IMR-90 (cell line): ENCODE measurements at regions not wholly inside any gene's neighbourhood (a gene's known extent, or its start where the extent isn't known, plus 50 kb on each side); places are given as distances from the start of the nearest gene placed in this dataset.

Experiments
- ATAC-seq: fragments of 200-7000 bp; cut with Tn5 transposase; 2 replicates; pipeline ENCODE4 v1.9.1; 2020; ENCODE audit warnings: low read depth, mild to moderate bottlenecking, moderate library complexity
- BruUV-seq: library from RNA; stranded (reverse); fragments of 400-500 nt; replicated peaks from 2 replicates; lab custom pipeline; 2021; lab: Mats Ljungman, UMichigan
- CTCF ChIA-PET: fragments of 300-600 bp; formaldehyde crosslinking; extraction: SDS; loops from one replicate; lab custom pipeline; 2021; ENCODE audit warnings: antibody characterized with exemption; lab: Yijun Ruan, JAX
- POLR2A ChIA-PET: fragments of 300-600 bp; sonication (Branson Sonifier 250); formaldehyde crosslinking; loops from one replicate; lab custom pipeline; 2022; ENCODE audit warnings: antibody characterized with exemption; ENCODE audit not compliant: unreplicated experiment; lab: Charles Lee
- DNase-seq: peaks from one replicate; pipeline ENCODE4 v3.0.0; 2013
- H2AFZ ChIP-seq: replicated peaks from 2 replicates; pipeline ENCODE3; 2013; ENCODE audit warnings: low read length, mild to moderate bottlenecking; ENCODE audit not compliant: poor library complexity
- H2AK5ac ChIP-seq: 2 replicates; pipeline ENCODE4 v1.6.1; 2013; ENCODE audit warnings: low read depth, low read length, inconsistent platforms
- H2AK9ac ChIP-seq: replicated peaks from 2 replicates; pipeline ENCODE3; 2013; ENCODE audit warnings: mild to moderate bottlenecking, low read depth, low read length, moderate library complexity; ENCODE audit not compliant: poor library complexity
- H2BK120ac ChIP-seq: 2 replicates; pipeline ENCODE4 v1.6.1; 2013; ENCODE audit warnings: low read depth, low read length, inconsistent platforms
- H2BK15ac ChIP-seq: 3 replicates; pipeline ENCODE4 v1.6.1; 2013; ENCODE audit warnings: low read depth, low read length, inconsistent platforms
- H2BK20ac ChIP-seq: 2 replicates; pipeline ENCODE4 v1.6.1; 2013; ENCODE audit warnings: low read depth, mild to moderate bottlenecking, inconsistent platforms, low read length, moderate library complexity
- H2BK5ac ChIP-seq: 2 replicates; pipeline ENCODE4 v1.6.1; 2013; ENCODE audit warnings: mild to moderate bottlenecking, low read depth, low read length, inconsistent platforms; ENCODE audit not compliant: poor library complexity, severe bottlenecking
- H3K14ac ChIP-seq: replicated peaks from 2 replicates; pipeline ENCODE4 v1.6.1; 2013; ENCODE audit warnings: low read depth, low read length, inconsistent platforms
- H3K18ac ChIP-seq: 2 replicates; pipeline ENCODE4 v1.6.1; 2013; ENCODE audit warnings: low read depth, low read length, control low read depth
- H3K23ac ChIP-seq: 2 replicates; pipeline ENCODE4 v1.6.1; 2013; ENCODE audit warnings: low read depth, low read length, inconsistent platforms
- H3K27ac ChIP-seq: 2 replicates; pipeline ENCODE4 v1.5.1; 2013; ENCODE audit warnings: mild to moderate bottlenecking, control low read depth, low read length; ENCODE audit not compliant: insufficient read depth
- H3K27me3 ChIP-seq: 2 replicates; pipeline ENCODE4 v1.6.1; 2013; ENCODE audit warnings: low read length; ENCODE audit not compliant: control insufficient read depth, insufficient read depth
- H3K36me3 ChIP-seq: 2 replicates; pipeline ENCODE4 v1.6.1; 2013; ENCODE audit warnings: low read length, mixed read lengths; ENCODE audit not compliant: control insufficient read depth, insufficient read depth
- H3K4ac ChIP-seq: 2 replicates; pipeline ENCODE4 v1.6.1; 2013; ENCODE audit warnings: low read depth, low read length, inconsistent platforms
- H3K4me1 ChIP-seq: 2 replicates; pipeline ENCODE4 v1.6.1; 2013; ENCODE audit warnings: low read length, mixed read lengths; ENCODE audit not compliant: control insufficient read depth, insufficient read depth
- H3K4me2 ChIP-seq: 2 replicates; pipeline ENCODE4 v1.6.1; 2013; ENCODE audit warnings: low read depth, mild to moderate bottlenecking, control low read depth, low read length, moderate library complexity
- H3K4me3 ChIP-seq: 2 replicates; pipeline ENCODE4 v1.5.1; 2013; ENCODE audit warnings: low read depth, mild to moderate bottlenecking, control low read depth, low read length, moderate library complexity; ENCODE audit not compliant: insufficient read depth
- H3K56ac ChIP-seq: 2 replicates; pipeline ENCODE4 v1.6.1; 2013; ENCODE audit warnings: low read length, inconsistent platforms; ENCODE audit not compliant: insufficient read depth; ENCODE audit errors: extremely low read depth
- H3K79me1 ChIP-seq, 2 experiments: 2 replicates each; pipeline ENCODE4 v1.6.1; 2013; ENCODE audit warnings: low read length in 2 of 2, inconsistent platforms in 1 of 2, low read depth in 1 of 2
- H3K9ac ChIP-seq: 2 replicates; pipeline ENCODE4 v1.6.1; 2013; ENCODE audit warnings: low read depth, low read length, control low read depth
- H3K9me1 ChIP-seq: 2 replicates; pipeline ENCODE4 v1.6.1; 2013; ENCODE audit warnings: low read length, inconsistent platforms; ENCODE audit not compliant: insufficient read depth
- H3K9me3 ChIP-seq: 2 replicates; pipeline ENCODE4 v1.6.1; 2013; ENCODE audit warnings: low read length; ENCODE audit not compliant: control insufficient read depth, insufficient read depth
- H4K20me1 ChIP-seq: 2 replicates; pipeline ENCODE4 v1.6.1; 2013; ENCODE audit warnings: low read length, inconsistent platforms; ENCODE audit not compliant: insufficient read depth
- H4K5ac ChIP-seq: 2 replicates; pipeline ENCODE4 v1.6.1; 2013; ENCODE audit warnings: mild to moderate bottlenecking, low read depth, low read length, control low read depth
- H4K8ac ChIP-seq, 2 experiments: 2 replicates each; pipeline ENCODE4 v1.6.1; 2013; ENCODE audit warnings: low read depth in 2 of 2, low read length in 2 of 2, control low read depth in 1 of 2, inconsistent platforms in 1 of 2
- H4K91ac ChIP-seq: 2 replicates; pipeline ENCODE4 v1.6.1; 2013; ENCODE audit warnings: low read depth, low read length, inconsistent platforms; ENCODE audit not compliant: insufficient read depth
- CEBPB ChIP-seq: IDR thresholded peaks from 2 replicates; pipeline ENCODE4 v1.6.1; 2012; ENCODE audit warnings: low read depth, low read length, improper control_type of control experiment
- CHD1 ChIP-seq: IDR thresholded peaks from 2 replicates; pipeline ENCODE4 v1.6.1; 2012; ENCODE audit warnings: low read depth, low read length, improper control_type of control experiment
- FOS ChIP-seq: fragments of 150-350 bp; IDR thresholded peaks from 2 replicates; pipeline ENCODE4 v1.6.1; 2016; ENCODE audit warnings: low read depth, low read length
- MAZ ChIP-seq: IDR thresholded peaks from 2 replicates; pipeline ENCODE4 v1.6.1; 2012; ENCODE audit warnings: low read depth, mild to moderate bottlenecking, low read length, improper control_type of control experiment, moderate library complexity, borderline replicate concordance
- NFE2L2 ChIP-seq: fragments of 150-350 bp; IDR thresholded peaks from 2 replicates; pipeline ENCODE4 v1.6.1; 2016; ENCODE audit warnings: low read depth, mild to moderate bottlenecking, low read length
- POLR2A ChIP-seq: IDR thresholded peaks from 2 replicates; pipeline ENCODE4 v1.6.1; 2012; ENCODE audit warnings: mild to moderate bottlenecking, low read depth, low read length
- RAD21 ChIP-seq: IDR thresholded peaks from 2 replicates; pipeline ENCODE4 v1.6.1; 2012; ENCODE audit warnings: low read length, improper control_type of control experiment
- RCOR1 ChIP-seq: IDR thresholded peaks from 2 replicates; pipeline ENCODE4 v1.6.1; 2012; ENCODE audit warnings: mild to moderate bottlenecking, low read length, improper control_type of control experiment; ENCODE audit not compliant: insufficient replicate concordance
- WGBS, 2 experiments: methylation state at CpG; one replicate each; pipeline versions ENCODE4 v1.1.5 to v1.1.7; 2013; ENCODE audit warnings: missing lambda C conversion rate in 2 of 2; ENCODE audit not compliant: insufficient read length in 1 of 2; ENCODE audit errors: extremely low coverage in 2 of 2; 5-methylcytosine and 5-hydroxymethylcytosine counted together
- dilution Hi-C: fragments of 300-500 bp; cut with HindIII; formaldehyde crosslinking; loops from one replicate; pipeline ENCODE4 v1.14.3; 2018; ENCODE audit warnings: low sequenced_read_pairs; ENCODE audit not compliant: unreplicated experiment
- in situ Hi-C: fragments of 300-500 bp; cut with MboI; formaldehyde crosslinking; loops from 3 replicates; pipeline ENCODE4 v1.14.3; 2019; ENCODE audit warnings: low sequenced_read_pairs, inconsistent platforms, mixed read lengths
- intact Hi-C: fragments of 100-400 bp; cut with micrococcal nuclease; formaldehyde crosslinking; loops from 2 replicates; pipeline ENCODE4 v1.10.0; 2022
- TF ChIP-seq, protein P1 (sequence below): fragments of 150-350 bp; IDR thresholded peaks from 2 replicates; pipeline ENCODE4 v1.6.1; 2016; ENCODE audit warnings: low read depth, mild to moderate bottlenecking, low read length, moderate library complexity, borderline replicate concordance

- no peak for DNase-seq
- Histone ChIP-seq H3K4me3 (no peak overlapping the region), H2AFZ (peak overlapping the region; percentile 11), H2BK15ac (no peak overlapping the region), H2AK5ac (no peak overlapping the region), H4K5ac (no peak overlapping the region), H3K79me1 (no peaks in the 10 kb centered on the region), H3K14ac (no peak overlapping the region), H3K4me2 (no peak overlapping the region), H4K91ac (no peak overlapping the region), H2AK9ac (no peak overlapping the region), H2BK120ac (no peak overlapping the region), H3K27me3 (peaks cover 40% of the 10 kb centered on the region), H3K27ac (no peak overlapping the region), H3K56ac (no peak overlapping the region), H4K20me1 (no peaks in the 10 kb centered on the region), H3K23ac (no peak overlapping the region), H3K36me3 (no peaks in the 10 kb centered on the region), H3K9ac (no peak overlapping the region), H3K9me1 (no peaks in the 10 kb centered on the region), H3K18ac (no peak overlapping the region), H3K9me3 (no peaks in the 10 kb centered on the region), H2BK5ac (no peak overlapping the region), H2BK20ac (no peak overlapping the region), H4K8ac (no peak overlapping the region), H3K4me1 (0 out of 2 replicates have a peak, but pooled peaks cover 2% of the 10 kb centered on the region), H3K4ac (no peak overlapping the region)
- CTCF ChIA-PET: interaction anchor here (0.6 kb wide), 1 partner anchor 10 kb away, joined by 3 read pairs; no protein-coding TSS in a partner anchor
- no peak for TF ChIP-seq POLR2A
- TF ChIP-seq CHD1: no peak
- TF ChIP-seq, protein P1, sequence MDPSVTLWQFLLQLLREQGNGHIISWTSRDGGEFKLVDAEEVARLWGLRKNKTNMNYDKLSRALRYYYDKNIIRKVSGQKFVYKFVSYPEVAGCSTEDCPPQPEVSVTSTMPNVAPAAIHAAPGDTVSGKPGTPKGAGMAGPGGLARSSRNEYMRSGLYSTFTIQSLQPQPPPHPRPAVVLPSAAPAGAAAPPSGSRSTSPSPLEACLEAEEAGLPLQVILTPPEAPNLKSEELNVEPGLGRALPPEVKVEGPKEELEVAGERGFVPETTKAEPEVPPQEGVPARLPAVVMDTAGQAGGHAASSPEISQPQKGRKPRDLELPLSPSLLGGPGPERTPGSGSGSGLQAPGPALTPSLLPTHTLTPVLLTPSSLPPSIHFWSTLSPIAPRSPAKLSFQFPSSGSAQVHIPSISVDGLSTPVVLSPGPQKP: no peak
- TF ChIP-seq MAZ: no peak
- no peak for TF ChIP-seq CEBPB
- TF ChIP-seq RAD21: no peak
- no peak for TF ChIP-seq FOS
- TF ChIP-seq NFE2L2: no peak
- TF ChIP-seq RCOR1: no peak
- intact Hi-C loops: no loop called here
- no TSS peak for BruUV-seq
- POLR2A ChIA-PET: no interaction called here
- 57% methylated on average over 6 of the region's 16 CpGs; no CpG with 5 or more reads in 1 of the 2 experiments for WGBS, 2 experiments
- in situ Hi-C loops: no loop called here
- ATAC-seq: no peak
- dilution Hi-C loops: no loop called here
Observed at GRCh38 chr16:50464325-50465290, 83.6 kb upstream of the NKD1 start.
